ENCODE measurements at regions not wholly inside any gene's neighbourhood (a gene's known extent, or its start where the extent isn't known, plus 50 kb on each side); places are given as distances from the start of the nearest gene placed in this dataset.

GRCh38 chr5:102617191-102618187 is 118.7 kb upstream of the SLCO6A1 start:
- TF ChIP-seq CTCF (IDR thresholded peaks at IDR 0.05) (no peak), POLR2AphosphoS5 (IDR thresholded peaks at IDR 0.05; ENCODE audit: insufficient read depth in 1 of 2, low read depth in 1 of 2) (no peak)
